OCI-LY3 (cell line): ENCODE measurements at regions not wholly inside any gene's neighbourhood (a gene's known extent, or its start where the extent isn't known, plus 50 kb on each side); places are given as distances from the start of the nearest gene placed in this dataset.

Experiments used
- CTCF ChIP-seq: fragments of 200-600, 300-600 bp; sonication (generic); IDR thresholded peaks from 2 replicates; pipeline ENCODE4 v1.5.1; 2014; ENCODE audit warnings: antibody characterized with exemption, low read length, low read depth
- EZH2phosphoT487 ChIP-seq: fragments of 200-600 bp; shearing (Covaris generic); IDR thresholded peaks from 2 replicates; pipeline ENCODE4 v1.6.1; 2018; ENCODE audit warnings: antibody characterized with exemption, mixed run types, low read depth

- TF ChIP-seq CTCF: no peak
- TF ChIP-seq EZH2phosphoT487: no peak
Measured at GRCh38 chr1:87638636-87639035, 310.0 kb downstream of the LMO4 start.
